ENCODE measurements at regions not wholly inside any gene's neighbourhood (a gene's known extent, or its start where the extent isn't known, plus 50 kb on each side); places are given as distances from the start of the nearest gene placed in this dataset.

DNA sequence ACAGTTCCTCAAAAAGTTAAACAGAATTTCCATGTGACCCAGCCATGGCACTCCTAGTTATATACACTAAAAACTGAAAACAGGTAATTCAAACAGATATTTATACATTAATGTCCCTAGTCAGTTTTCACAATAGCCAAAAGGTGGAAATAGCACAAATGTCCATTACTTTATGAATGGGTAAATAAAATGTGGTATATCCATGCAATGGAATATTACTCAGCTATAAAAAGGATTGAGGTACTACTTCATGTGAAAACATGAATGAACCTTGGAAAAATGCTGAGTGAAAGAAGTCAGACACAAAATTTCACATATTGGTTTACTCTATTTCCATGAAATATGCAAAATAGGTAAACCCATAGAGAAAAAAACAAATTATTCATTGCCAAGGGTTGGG is 351.8 kb upstream of the AMOT start (continued):
- TF ChIP-seq, protein P1, sequence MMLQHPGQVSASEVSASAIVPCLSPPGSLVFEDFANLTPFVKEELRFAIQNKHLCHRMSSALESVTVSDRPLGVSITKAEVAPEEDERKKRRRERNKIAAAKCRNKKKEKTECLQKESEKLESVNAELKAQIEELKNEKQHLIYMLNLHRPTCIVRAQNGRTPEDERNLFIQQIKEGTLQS (IDR thresholded peaks at IDR 0.05): no peak
- TF ChIP-seq, protein P1 (CRISPR knock-in tag; conservative IDR thresholded peaks at IDR 0.05): no peak
- no peak for TF ChIP-seq BCLAF1 (IDR thresholded peaks at IDR 0.05; ENCODE audit: borderline replicate concordance in 1 of 2, control insufficient read depth in 1 of 2, low read depth in 2 of 2, low read length in 1 of 2)
- TF ChIP-seq SMARCB1 (IDR thresholded peaks at IDR 0.05; ENCODE audit: insufficient read length, low read depth): no peak
- TF ChIP-seq MAFK (IDR thresholded peaks at IDR 0.05; ENCODE audit: low read length): no peak
- no peak for TF ChIP-seq ZNF431 (CRISPR knock-in tag; IDR thresholded peaks at IDR 0.05)
- no peak for TF ChIP-seq NONO (IDR thresholded peaks at IDR 0.05; ENCODE audit: low read depth in 2 of 2, low read length in 1 of 2)
- TF ChIP-seq YBX1 (IDR thresholded peaks at IDR 0.05): no peak
- TF ChIP-seq, protein P2, sequence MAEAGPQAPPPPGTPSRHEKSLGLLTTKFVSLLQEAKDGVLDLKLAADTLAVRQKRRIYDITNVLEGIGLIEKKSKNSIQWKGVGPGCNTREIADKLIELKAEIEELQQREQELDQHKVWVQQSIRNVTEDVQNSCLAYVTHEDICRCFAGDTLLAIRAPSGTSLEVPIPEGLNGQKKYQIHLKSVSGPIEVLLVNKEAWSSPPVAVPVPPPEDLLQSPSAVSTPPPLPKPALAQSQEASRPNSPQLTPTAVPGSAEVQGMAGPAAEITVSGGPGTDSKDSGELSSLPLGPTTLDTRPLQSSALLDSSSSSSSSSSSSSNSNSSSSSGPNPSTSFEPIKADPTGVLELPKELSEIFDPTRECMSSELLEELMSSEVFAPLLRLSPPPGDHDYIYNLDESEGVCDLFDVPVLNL (CRISPR knock-in tag; IDR thresholded peaks at IDR 0.05; ENCODE audit: low read depth): no peak
- no peak for TF ChIP-seq RBM14 (IDR thresholded peaks at IDR 0.05; ENCODE audit: borderline replicate concordance, insufficient read depth, low read depth, low read length)
- no peak for TF ChIP-seq MTA2 (IDR thresholded peaks at IDR 0.05; ENCODE audit: low read depth)
- TF ChIP-seq ZNF184 (CRISPR knock-in tag; IDR thresholded peaks at IDR 0.05): no peak

All from K562 (cell line).